HG02943 (cell line): ENCODE measurements at regions not wholly inside any gene's neighbourhood (a gene's known extent, or its start where the extent isn't known, plus 50 kb on each side); places are given as distances from the start of the nearest gene placed in this dataset.
"Not testable (repeated sequence)": the region's sequence is repeated elsewhere in the genome, so short reads cannot be mapped to it uniquely, and the experiment has no call there.

Experiments used
- ATAC-seq: cut with Tn5 transposase; IDR thresholded peaks from one replicate; pipeline ENCODE4 v1.9.1; 2021; ENCODE audit warnings: mild to moderate bottlenecking, low read depth, moderate library complexity; ENCODE audit not compliant: unreplicated experiment

GRCh38 chr18:5024741-5025140 lies 172.3 kb downstream of the AKAIN1 start:
- no peak for ATAC-seq

GRCh38 chr18:5021558-5021957 lies 175.5 kb downstream of the AKAIN1 start:
- ATAC-seq, result no peak

- no peak for ATAC-seq
Observed at GRCh38 chr18:5015213-5015612, 181.8 kb downstream of the AKAIN1 start.

- ATAC-seq, result not testable (repeated sequence)
Observed at GRCh38 chr18:5004031-5004820, 192.8 kb downstream of the AKAIN1 start.

- no peak for ATAC-seq
Observed at GRCh38 chr18:4994710-4995109, 202.3 kb downstream of the AKAIN1 start.

- ATAC-seq, result no peak
Observed at GRCh38 chr18:4987452-4988405, 209.3 kb downstream of the AKAIN1 start.

GRCh38 chr18:4986677-4987076 lies 210.4 kb downstream of the AKAIN1 start:
- ATAC-seq, result no peak

- no peak for ATAC-seq
Observed at GRCh38 chr18:4986066-4986465, 211.0 kb downstream of the AKAIN1 start.

- ATAC-seq, result no peak
Observed at GRCh38 chr18:4961121-4961909, 235.7 kb downstream of the AKAIN1 start.

- no peak for ATAC-seq
Observed at GRCh38 chr18:4960578-4960977, 236.5 kb downstream of the AKAIN1 start.

- ATAC-seq, result no peak
Observed at GRCh38 chr18:4931209-4931608, 265.8 kb downstream of the AKAIN1 start.

GRCh38 chr18:4921548-4921947 lies 275.5 kb downstream of the AKAIN1 start:
- ATAC-seq, result no peak

- not testable (repeated sequence) for ATAC-seq
Observed at GRCh38 chr18:4917509-4917908, 279.5 kb downstream of the AKAIN1 start.

GRCh38 chr18:4908328-4908727 lies 288.7 kb downstream of the AKAIN1 start:
- no peak for ATAC-seq

- ATAC-seq, result no peak
Observed at GRCh38 chr18:4906856-4907255, 290.2 kb downstream of the AKAIN1 start.

- no peak for ATAC-seq
Observed at GRCh38 chr18:4888251-4889040, 308.6 kb downstream of the AKAIN1 start.

GRCh38 chr18:4878480-4878879 lies 318.6 kb downstream of the AKAIN1 start:
- ATAC-seq, result no peak

GRCh38 chr18:4871197-4871596 lies 325.9 kb downstream of the AKAIN1 start:
- no peak for ATAC-seq

GRCh38 chr18:4870177-4870773 lies 326.8 kb downstream of the AKAIN1 start:
- ATAC-seq, result no peak
